ENCODE measurements at regions not wholly inside any gene's neighbourhood (a gene's known extent, or its start where the extent isn't known, plus 50 kb on each side); places are given as distances from the start of the nearest gene placed in this dataset.
A peak's percentile ranks its signal among the peaks of the same experiment; 100 is the strongest.
"Not testable (repeated sequence)": the region's sequence is repeated elsewhere in the genome, so short reads cannot be mapped to it uniquely, and the experiment has no call there.

DNA sequence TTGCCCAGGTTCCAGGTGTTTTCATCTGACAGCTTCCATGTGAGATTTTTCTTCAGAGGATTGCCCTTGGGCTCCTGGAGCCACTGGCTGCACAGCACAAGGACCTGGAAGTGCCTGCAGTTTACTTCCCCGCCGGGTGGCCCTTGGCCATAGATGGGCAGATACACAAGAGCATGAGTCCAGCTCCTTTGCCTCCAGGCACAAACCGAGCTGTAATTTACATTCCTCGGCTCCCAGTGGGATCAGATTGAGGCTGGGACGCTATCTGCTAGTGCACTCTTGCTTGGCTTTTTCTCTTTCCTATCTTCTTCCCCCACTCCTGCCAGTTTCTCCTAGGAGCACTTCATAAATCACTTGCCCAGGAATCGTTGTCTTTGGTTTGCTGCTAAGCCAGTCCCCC is 85.4 kb upstream of the RALY start:
- DNase-seq, result no peak

DNA sequence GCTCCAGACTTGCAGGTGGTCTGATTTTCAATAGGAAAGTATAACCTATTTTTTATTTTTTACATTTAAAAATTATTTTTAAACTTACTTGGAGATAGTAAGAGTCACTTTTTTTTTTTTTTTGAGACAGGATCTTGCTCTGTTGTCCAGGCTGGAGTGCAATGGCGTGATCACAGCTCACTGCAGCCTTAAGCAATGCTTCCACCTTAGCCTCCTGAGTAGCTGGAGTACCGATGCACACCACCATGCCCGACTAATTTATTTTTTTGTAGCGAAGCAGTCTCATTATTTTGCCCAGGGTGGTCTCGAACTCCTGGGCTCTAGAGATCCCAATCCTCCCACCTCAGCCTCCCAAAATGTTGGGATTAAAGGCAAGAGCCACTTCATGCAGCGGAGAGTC is 84.8 kb upstream of the RALY start:
- DNase-seq, result no peak

- no peak for DNase-seq
These were observed 84.3 kb upstream of the RALY start for GRCh38 chr20:33909331-33909921.

DNA sequence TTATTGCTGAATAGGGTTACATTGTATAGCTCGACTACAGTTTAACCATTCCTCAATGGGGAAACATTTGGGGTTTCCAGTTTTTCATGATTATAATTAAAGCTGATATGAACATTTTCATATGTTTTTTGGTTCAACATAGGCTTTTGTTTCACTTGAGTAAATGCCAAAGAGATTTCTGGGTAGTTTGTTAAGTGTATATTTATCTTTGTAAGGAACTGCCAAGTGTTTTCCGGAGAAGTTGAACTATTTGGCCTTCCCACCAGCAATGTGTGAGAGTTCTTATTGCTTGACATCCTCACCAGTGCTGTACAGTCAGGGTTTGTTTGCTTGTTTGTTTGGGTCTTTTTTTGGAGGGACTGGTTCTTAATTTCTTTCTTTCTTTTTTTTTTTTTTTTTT is 83.7 kb upstream of the RALY start:
- DNase-seq, result no peak

DNA sequence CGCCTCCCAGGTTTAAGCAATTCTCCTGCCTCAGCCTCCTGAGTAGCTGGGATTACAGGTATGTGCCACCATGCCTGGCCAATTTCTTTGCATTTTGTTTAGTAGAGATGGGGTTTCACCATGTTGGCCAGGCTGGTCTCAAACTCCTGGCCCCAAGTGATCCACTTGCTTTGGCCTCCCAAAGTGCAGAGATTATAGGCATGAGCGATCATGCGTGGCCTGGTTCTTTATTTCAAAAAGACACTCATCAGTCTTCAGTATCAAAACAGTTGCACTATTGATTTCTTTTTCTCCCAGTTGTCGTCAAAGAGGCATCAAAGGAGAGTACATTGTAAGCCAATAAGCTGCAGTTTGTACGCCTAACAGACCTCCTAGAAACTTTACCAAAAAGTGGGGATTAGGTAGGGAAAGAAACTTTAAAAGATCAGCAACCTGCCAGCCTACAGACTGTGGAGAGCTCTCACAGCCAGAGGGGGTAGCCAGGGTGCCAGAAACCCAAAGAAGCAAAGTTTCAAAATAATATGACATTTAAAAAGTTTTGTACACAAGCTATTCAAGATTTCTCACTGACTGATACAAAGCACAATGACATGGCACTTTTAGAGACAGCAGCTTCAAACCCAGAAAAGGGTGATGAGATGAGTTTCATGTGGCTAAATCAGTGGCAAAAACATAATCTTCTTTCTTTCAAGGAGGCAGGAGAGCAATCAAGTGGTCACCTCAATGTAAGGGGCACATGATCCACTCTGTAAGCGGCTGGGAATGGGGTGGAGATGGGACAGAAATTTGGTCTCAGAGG is 83.0 kb upstream of the RALY start:
- DNase-seq, result no peak

DNA sequence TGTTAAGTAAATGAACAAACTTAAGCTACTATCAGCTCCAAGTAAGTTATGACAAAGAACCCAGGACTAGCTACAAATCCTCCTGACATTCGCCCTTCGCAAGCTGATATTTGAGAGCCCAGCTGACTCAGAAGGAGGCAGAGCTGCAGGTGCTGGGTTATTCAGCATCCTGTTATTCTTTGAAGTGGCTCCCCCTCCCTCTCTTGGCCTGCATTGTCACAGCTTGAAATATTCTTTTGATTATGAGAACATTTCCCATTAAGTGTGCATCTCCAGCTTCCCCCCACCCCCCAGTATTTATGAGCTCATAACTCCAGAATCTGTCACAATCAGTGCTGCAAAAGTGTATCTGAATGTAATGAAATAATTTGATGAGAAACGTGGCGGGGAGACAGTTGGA is 78.8 kb upstream of the RALY start:
- no peak for DNase-seq

DNA sequence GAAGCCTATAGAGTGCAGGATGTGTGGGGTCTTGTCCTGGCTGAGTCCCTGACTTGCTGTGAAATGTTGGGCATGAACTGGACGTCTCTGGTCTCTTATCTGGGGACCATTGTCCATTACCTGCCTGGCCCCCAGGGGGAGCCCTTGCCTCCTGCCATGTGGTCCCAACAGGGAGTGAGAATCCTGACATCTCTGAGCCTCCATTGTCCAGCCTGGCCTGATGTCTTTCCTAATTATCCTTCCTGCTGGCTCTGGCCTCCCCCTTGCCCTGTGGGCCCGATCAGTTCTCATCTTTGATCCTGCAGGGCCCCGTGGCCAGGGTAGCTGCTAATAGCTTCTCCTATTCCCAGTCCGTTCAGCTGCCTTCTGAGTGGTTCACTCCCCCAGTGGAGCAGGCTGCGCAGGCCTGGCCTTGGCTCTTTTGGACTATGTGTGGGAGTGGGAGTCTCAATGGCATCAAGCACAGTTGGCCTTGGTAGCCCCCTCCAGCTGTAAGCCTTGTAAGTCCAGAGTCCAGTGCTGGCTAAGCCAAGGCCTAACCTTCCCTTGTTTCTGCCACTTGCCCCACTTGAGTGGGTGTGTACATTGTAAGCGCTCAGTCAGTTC is 77.9 kb upstream of the RALY start:
- peak; percentile 19 to 43 (median 32) for DNase-seq

DNA sequence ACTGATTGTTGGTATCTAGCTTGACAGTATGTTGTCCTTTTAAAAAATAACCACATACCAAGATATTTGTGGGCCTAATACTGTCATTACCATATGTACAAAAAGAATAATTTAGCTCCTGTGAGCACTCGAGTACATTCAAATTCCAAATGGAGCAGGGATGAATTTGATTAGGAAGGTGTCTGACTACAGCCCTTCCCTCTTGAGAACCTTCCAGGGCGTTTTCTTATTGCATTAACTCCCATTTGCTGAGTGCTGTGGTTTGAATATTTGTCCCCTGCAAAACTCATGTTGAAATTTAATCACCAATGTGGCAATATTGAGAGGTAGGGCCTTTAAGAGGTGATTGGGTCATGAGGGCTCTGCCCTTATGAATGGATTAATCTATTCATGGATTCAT is 76.9 kb upstream of the RALY start:
- DNase-seq, result no peak

DNA sequence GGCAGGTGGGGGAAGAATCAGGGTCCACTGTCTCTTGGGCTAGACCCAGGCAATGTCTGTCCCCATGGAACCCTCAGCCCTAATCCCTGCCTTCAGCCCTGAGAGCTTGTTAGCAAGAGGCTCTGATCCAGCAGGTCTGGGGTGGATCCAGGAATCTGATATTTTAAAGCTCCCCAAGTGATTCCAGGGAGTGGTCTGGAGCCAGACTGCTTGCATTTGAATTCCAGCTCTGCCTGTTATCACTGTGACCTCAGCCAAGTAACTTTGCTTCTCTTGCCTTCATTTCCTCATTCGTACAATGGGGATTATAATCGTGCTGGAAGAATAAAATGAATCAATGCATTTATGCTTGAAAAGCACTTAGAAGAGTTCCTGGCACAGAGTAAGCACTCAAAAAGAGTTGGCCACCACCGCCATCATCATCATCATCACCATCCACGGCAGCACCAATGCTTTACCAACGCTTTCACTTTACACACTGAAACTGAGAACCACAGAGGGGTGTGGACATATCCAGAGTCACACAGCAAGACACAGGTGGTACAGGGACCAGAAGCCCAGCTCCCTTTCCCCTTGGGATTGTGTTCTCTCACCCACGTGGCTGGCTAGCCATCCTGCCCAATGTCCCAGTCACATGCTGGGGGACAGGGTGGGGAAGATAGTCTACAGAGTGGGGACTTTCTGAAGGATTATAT is 75.7 kb upstream of the RALY start:
- no peak for DNase-seq

DNA sequence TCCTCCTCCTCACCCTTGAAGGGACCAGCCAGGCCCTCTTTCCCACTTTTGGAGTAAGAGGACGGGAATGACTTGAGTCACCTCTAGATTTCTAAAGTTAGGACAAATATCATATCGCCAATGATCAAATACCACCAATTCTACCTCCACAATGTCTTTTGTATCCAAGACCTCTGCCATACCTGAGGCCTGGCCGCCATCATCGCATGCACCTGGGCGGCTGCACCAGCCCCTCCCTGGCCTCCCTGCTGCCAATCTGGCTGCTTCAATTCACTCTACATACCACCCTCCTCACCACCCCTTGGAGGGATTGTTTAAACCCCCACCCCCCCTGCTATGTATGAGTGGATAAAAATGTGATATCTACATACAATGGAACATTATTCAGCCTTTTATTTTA is 75.0 kb upstream of the RALY start:
- DNase-seq, result no peak

DNA sequence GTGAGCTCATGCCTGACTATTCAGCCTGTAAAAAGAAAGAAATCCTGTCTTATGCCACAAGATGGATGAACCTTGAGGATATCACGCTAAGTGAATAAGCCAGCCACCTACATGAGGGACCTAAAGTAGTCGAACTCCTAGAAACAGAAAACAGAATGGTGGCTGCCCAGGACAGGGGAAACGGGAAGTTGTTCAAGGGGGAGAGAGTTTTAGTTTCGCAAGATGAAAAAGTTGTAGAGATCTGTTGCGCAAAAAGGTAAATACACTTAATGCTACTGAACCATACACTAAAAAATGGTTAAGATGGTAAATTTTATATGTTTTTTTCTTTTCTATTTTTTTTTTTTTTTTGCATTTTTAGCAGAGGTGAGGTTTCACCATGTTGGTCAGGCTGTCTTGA is 74.1 kb upstream of the RALY start:
- no peak for DNase-seq

DNA sequence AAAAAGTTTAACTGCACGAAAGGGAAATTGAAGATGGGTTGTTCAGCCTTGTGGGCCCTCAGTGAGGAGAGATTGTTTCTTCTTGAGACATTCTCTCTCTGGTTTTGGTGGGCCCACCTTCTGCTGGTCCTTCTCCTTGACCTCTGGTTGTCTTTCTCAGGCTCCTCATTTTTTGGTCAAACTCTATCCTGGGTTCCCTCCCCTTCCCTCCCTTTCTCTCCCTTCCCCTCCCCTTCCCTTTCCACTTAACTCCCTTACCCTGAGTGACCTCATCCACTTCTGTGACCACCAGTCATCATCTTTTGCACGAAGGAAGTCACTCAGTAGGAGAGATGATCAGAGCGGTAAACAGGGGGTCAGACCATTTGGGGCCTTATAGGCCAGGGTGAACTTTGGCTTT is 71.5 kb upstream of the RALY start:
- DNase-seq, result no peak

- no peak for DNase-seq
These were observed 70.0 kb upstream of the RALY start for GRCh38 chr20:33923740-33924139.

DNA sequence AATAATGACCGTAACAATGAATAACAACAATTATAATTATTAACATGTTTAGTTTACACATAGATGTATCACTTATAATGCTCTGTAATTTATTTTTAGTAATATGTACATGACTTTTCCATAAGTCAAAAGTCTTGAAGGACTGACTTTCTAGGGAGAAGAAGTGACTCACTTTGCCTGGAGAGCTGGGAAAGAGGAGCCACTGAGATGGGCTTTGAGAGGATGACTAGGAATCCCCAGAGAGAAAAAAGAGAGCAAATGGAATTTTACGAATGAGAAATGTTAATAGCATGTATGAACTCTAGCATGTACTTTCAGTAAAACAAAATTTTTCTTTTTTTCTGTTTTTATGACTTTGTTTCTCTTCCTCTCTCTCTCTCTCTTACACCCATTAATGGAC is 67.8 kb upstream of the RALY start:
- DNase-seq, result no peak

DNA sequence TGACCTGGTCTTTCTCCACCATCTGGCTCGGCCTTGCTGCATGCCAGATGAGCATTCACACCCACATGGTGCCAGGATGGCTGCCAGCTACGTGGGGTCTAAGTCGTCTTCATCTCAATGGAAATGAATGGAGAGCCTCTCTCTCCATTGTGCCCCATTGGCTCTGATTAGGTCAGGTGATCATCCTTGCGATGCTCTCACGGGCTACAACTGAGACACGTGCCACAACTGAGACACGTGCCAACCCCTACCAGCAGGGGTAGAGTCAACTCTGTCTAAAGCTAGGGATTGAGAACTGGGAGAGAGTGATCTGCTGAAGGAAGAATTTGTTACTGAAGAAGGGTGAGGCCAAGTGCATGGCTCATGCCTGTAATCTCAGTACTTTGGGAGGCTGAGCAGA is 67.3 kb upstream of the RALY start:
- DNase-seq, result no peak

DNA sequence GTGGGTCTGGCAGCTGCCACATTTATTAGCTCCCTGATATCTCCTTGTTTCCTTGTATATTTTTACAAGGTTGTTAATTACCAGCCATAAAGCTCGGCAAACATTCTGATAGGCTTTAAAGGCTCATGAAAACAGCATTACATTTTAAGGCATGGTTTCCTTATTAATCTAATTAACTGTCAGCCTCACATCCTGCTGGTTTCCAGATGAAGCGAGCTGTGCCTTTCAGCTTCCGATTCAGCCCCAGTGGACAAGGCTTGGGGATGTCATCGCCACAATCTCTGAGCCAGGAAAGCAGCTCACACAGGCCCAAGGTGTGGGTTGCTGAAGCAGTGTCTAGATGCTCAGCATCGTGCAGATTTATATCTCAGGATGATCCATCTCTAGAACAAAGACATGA is 66.0 kb upstream of the RALY start:
- DNase-seq, result no peak

- DNase-seq, result no peak
These were observed 63.8 kb upstream of the RALY start for GRCh38 chr20:33929917-33930316.

DNA sequence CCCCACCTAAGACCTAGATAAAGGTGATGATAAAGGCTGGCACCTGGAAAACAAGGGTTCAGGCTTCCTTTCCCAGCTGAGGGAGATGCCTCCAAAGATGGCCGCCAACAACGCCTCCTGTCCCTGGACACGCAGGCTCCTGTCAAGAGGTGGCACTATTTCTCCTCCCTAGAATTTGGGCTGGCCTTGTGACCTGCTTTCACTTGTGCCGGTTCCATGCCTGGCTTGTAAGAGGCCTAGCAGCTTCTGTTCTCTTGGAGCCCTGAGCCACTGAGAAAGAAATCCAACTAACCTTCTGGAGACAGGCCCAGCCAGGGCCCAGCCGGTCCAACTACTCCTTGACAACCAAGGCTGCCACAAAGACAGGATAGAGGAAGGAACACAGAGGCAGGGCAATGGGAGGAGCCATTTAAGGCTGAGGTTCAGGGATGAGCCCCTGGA is 60.2 kb upstream of the RALY start:
- peak in 1 of 4 experiments; percentile 7 for DNase-seq

GRCh38 chr20:33936656-33937055 is 57.1 kb upstream of the RALY start:
- no peak for DNase-seq

DNA sequence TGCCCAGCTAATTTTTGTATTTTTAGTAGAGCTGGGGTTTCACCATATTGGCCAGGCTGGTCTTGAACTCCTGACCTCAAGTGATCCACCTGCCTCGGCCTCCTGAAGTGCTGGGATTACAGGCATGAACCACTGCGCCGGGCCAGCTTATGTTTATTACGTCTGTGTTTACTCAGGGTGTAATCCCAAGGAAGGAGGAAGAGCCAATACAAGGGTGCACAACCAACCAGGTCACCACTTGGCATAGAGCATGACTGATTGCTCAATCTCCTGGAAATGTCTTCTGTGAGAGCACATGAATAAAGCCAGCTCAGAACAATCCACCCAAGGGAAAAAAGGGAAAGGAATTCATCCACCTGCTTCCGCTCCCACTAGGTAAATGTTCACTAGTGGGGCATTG is 54.7 kb upstream of the RALY start:
- not testable (repeated sequence) for DNase-seq

- no peak for DNase-seq
These were observed 53.0 kb upstream of the RALY start for GRCh38 chr20:33940666-33941065.

Data from activated CD4-positive, CD25-positive, alpha-beta regulatory T cell (primary cell).